Endothelial cell of umbilical vein (primary cell): ENCODE measurements at regions not wholly inside any gene's neighbourhood (a gene's known extent, or its start where the extent isn't known, plus 50 kb on each side); places are given as distances from the start of the nearest gene placed in this dataset.

Experiments used
- BruUV-seq: library from RNA; stranded (reverse); fragments of 400-500 nt; replicated peaks from 2 replicates; lab custom pipeline; 2021; lab: Mats Ljungman, UMichigan
- CTCF ChIA-PET: fragments of 300-600, 350-600 bp; sonication (Branson Sonifier 250); formaldehyde crosslinking; loops from one replicate; lab custom pipeline; 2021; ENCODE audit warnings: antibody characterized with exemption, inconsistent platforms; lab: Charles Lee
- POLR2A ChIA-PET: fragments of 300-600, 350-600 bp; sonication (Branson Sonifier 250); formaldehyde crosslinking; loops from one replicate; lab custom pipeline; 2021; ENCODE audit warnings: antibody characterized with exemption, inconsistent platforms; lab: Charles Lee
- DNase-seq: peaks from one replicate; pipeline ENCODE4 v3.0.0-alpha.2; 2011; ENCODE audit warnings: low read depth, low spot score
- FAIRE-seq: peaks from 2 replicates; lab custom pipeline; 2011; peaks lifted over from hg19 to GRCh38; lab: Jason Lieb, UNC
- H2AFZ ChIP-seq: 2 replicates; pipeline ENCODE4 v1.6.0; 2012; ENCODE audit warnings: low read depth, low read length, control low read depth, inconsistent platforms
- H3K27ac ChIP-seq: 2 replicates; pipeline ENCODE4 v1.5.1; 2011; ENCODE audit warnings: low read depth, mild to moderate bottlenecking, control low read depth, low read length, moderate library complexity; ENCODE audit not compliant: insufficient read depth
- H3K27me3 ChIP-seq, 2 experiments: 2 replicates each; pipeline versions ENCODE4 v1.6.0 to v1.6.1; 2011; ENCODE audit warnings: low read length in 2 of 2, mixed read lengths in 1 of 2; ENCODE audit not compliant: control insufficient read depth in 2 of 2, insufficient read depth in 2 of 2
- H3K36me3 ChIP-seq, 2 experiments: 2 replicates in 1 of 2; 3 replicates in 1 of 2; pipeline ENCODE4 v1.5.1; 2011; ENCODE audit warnings: low read length in 2 of 2, mild to moderate bottlenecking in 1 of 2, moderate library complexity in 1 of 2; ENCODE audit not compliant: control insufficient read depth in 2 of 2, insufficient read depth in 2 of 2; ENCODE audit errors: extremely low read depth in 1 of 2
- H3K4me1 ChIP-seq: 3 replicates; pipeline ENCODE4 v1.5.1; 2011; ENCODE audit warnings: mild to moderate bottlenecking, low read length; ENCODE audit not compliant: control insufficient read depth, insufficient read depth; ENCODE audit errors: extremely low read depth
- H3K4me2 ChIP-seq: 2 replicates; pipeline ENCODE4 v1.6.1; 2011; ENCODE audit warnings: low read length, control low read depth, mixed read lengths; ENCODE audit not compliant: insufficient read depth
- H3K4me3 ChIP-seq, 3 experiments: fragments of 200-600 bp in 1 of 3; sonication (generic), shearing (Covaris generic) in 1 of 3; replicated peaks in 1 of 3; 2 replicates each; pipeline ENCODE4 v1.5.1; 2011 to 2016; ENCODE audit warnings: control low read depth in 3 of 3, low read length in 3 of 3, mild to moderate bottlenecking in 2 of 3, inconsistent platforms in 1 of 3, low read depth in 1 of 3, moderate library complexity in 1 of 3; ENCODE audit not compliant: insufficient read depth in 1 of 3
- H3K79me2 ChIP-seq: 2 replicates; pipeline ENCODE4 v1.6.0; 2012; ENCODE audit warnings: low read length, inconsistent platforms; ENCODE audit not compliant: control insufficient read depth, insufficient read depth
- H3K9ac ChIP-seq: replicated peaks from 2 replicates; pipeline ENCODE3; 2011; ENCODE audit warnings: low read length, control low read depth; ENCODE audit not compliant: insufficient read depth; ENCODE audit errors: extremely low read depth
- H3K9me1 ChIP-seq: replicated peaks from 3 replicates; pipeline ENCODE4 v1.6.0; 2011; ENCODE audit warnings: mild to moderate bottlenecking, low read length; ENCODE audit not compliant: control insufficient read depth, insufficient read depth; ENCODE audit errors: extremely low read depth
- H3K9me3 ChIP-seq: replicated peaks from 2 replicates; pipeline ENCODE4 v1.5.1; 2012; ENCODE audit warnings: low read length, inconsistent platforms; ENCODE audit not compliant: control insufficient read depth, insufficient read depth
- H4K20me1 ChIP-seq: replicated peaks from 2 replicates; pipeline ENCODE3; 2011; ENCODE audit warnings: mild to moderate bottlenecking, low read length; ENCODE audit not compliant: control insufficient read depth, insufficient read depth; ENCODE audit errors: extremely low read depth
- CTCF ChIP-seq, 2 donors: IDR thresholded peaks; 1 replicate in 1 of 2; 2 replicates in 1 of 2; pipeline ENCODE4 v1.5.1; 2011; ENCODE audit warnings: low read length in 2 of 2, mild to moderate bottlenecking in 2 of 2, moderate library complexity in 2 of 2, control low read depth in 1 of 2, inconsistent platforms in 1 of 2, low read depth in 1 of 2; ENCODE audit not compliant: insufficient read depth in 1 of 2; ENCODE audit errors: extremely low read depth in 1 of 2
- EZH2 ChIP-seq: IDR thresholded peaks from 2 replicates; pipeline ENCODE4 v1.6.1; 2012; ENCODE audit warnings: borderline replicate concordance, low read depth, mild to moderate bottlenecking, moderate library complexity, low read length, inconsistent platforms; ENCODE audit not compliant: severe bottlenecking
- FOS ChIP-seq: IDR thresholded peaks from 2 replicates; pipeline ENCODE4 v1.6.1; 2011; ENCODE audit warnings: mild to moderate bottlenecking, low read length, moderate library complexity, borderline replicate concordance; ENCODE audit not compliant: insufficient read depth
- GATA2 ChIP-seq: IDR thresholded peaks from 2 replicates; pipeline ENCODE4 v1.7.0; 2011; ENCODE audit warnings: low read depth, mild to moderate bottlenecking, moderate library complexity, mixed read lengths, low read length; ENCODE audit not compliant: insufficient read length, insufficient read depth
- JUN ChIP-seq: IDR thresholded peaks from 2 replicates; pipeline ENCODE4 v1.6.1; 2011; ENCODE audit warnings: borderline replicate concordance, low read depth; ENCODE audit not compliant: insufficient read length, insufficient read depth
- MYC ChIP-seq: IDR thresholded peaks from one replicate; pipeline ENCODE4 v1.6.1; 2011; ENCODE audit warnings: mild to moderate bottlenecking, low read depth, low read length
- POLR2A ChIP-seq: IDR thresholded peaks from 2 replicates; pipeline ENCODE4 v1.6.1; 2012; ENCODE audit warnings: low read depth, mild to moderate bottlenecking, control low read depth, low read length
- POLR2AphosphoS5 ChIP-seq: IDR thresholded peaks from 2 replicates; pipeline ENCODE4 v1.6.1; 2012; ENCODE audit warnings: low read depth, mild to moderate bottlenecking, control low read depth, low read length, moderate library complexity; ENCODE audit not compliant: insufficient read depth
- dilution Hi-C: fragments of 300-500 bp; cut with MboI; formaldehyde crosslinking; loops from one replicate; pipeline ENCODE4 v1.15.0; 2019; ENCODE audit warnings: low sequenced_read_pairs; ENCODE audit not compliant: extremely low pct_ligation_motif_present
- intact Hi-C: fragments of 100-400 bp; cut with micrococcal nuclease; formaldehyde crosslinking; loops from one replicate; pipeline ENCODE4 v1.10.0; 2022
- TF ChIP-seq, protein P1 (sequence below): IDR thresholded peaks from 2 replicates; pipeline ENCODE4 v1.6.1; 2011; ENCODE audit not compliant: insufficient read depth, insufficient read length

DNA sequence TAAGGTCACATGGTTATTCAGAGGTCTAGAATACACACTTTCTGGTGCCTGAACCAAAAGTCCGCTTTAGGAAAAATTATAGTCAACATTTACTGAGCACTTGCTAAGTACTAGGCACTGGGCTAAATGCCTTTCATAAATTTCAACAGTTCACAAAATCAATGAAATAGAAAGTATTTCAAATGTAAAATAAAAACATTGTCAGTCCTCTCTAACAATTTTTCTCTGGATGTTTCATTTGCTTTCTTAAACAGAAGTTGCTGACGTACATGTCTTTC lies 61.7 kb downstream of the HHEX start:
- no peaks in the 10 kb centered on the region for H3K27me3 ChIP-seq
- H2AFZ ChIP-seq = no peak overlapping the region
- H4K20me1 ChIP-seq = no peaks in the 10 kb centered on the region
- DNase-seq = no peak
- no peaks in the 10 kb centered on the region for H3K79me2 ChIP-seq
- no peak overlapping the region for H3K4me2 ChIP-seq
- POLR2A ChIA-PET = no interaction called here
- no peak overlapping the region for H3K9ac ChIP-seq
- BruUV-seq = no TSS peak
- no peak overlapping the region for H3K4me3 ChIP-seq
- peaks cover 22% of the 10 kb centered on the region for H3K4me1 ChIP-seq
- FAIRE-seq = no peak
- H3K9me1 ChIP-seq = no peaks in the 10 kb centered on the region
- H3K36me3 ChIP-seq = no peaks in the 10 kb centered on the region
- TF ChIP-seq MYC (no peak), POLR2A (no peak), GATA2 (no peak), CTCF (IDR thresholded peaks at IDR 0.05; ENCODE audit: extremely low read depth in 1 of 2, insufficient read depth in 1 of 2, low read depth in 1 of 2, low read length in 2 of 2) (no peak), POLR2AphosphoS5 (no peak), EZH2 (no peak), JUN (no peak), FOS (no peak)
- TF ChIP-seq, protein P1, sequence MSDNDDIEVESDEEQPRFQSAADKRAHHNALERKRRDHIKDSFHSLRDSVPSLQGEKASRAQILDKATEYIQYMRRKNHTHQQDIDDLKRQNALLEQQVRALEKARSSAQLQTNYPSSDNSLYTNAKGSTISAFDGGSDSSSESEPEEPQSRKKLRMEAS = no peak
- CTCF ChIA-PET = interaction anchor here (1.3 to 1.5 kb wide), 2 partner anchors 11 to 55 kb away, joined by 3 read pairs; no protein-coding TSS in a partner anchor
- intact Hi-C loops = no loop called here
- no peaks in the 10 kb centered on the region for H3K9me3 ChIP-seq
- no peak overlapping the region for H3K27ac ChIP-seq
- dilution Hi-C loops = no loop called here
